ENCODE measurements at regions not wholly inside any gene's neighbourhood (a gene's known extent, or its start where the extent isn't known, plus 50 kb on each side); places are given as distances from the start of the nearest gene placed in this dataset.

DNA sequence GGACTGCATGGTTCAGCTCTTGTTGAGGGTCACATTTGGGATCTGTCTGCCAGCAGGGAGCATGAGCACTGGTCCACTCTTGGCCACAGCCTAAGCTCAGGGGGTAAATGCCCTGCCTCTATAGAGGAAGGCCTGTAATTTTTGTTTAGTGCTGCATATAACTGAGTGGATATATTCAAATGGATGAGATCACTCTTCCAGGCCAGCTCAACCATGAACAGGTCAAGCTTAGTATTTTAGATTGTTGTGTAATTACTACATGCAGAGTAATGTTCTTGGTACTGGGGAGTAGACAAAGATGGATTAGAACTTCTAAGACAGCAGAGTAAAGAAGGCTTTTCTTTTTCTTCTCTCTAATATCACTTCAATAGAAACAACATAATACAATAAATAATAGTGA, 376.9 kb downstream of the GPATCH2 start:
- Histone ChIP-seq H3K9me3 (ENCODE audit: control insufficient read depth in 1 of 2, low read length in 2 of 2) (peaks cover 0 to 2% of the 10 kb centered on the region in 2 donors), H3K4me3 (ENCODE audit: low read depth in 1 of 2, low read length in 2 of 2) (no peak overlapping the region), H3K27ac (ENCODE audit: low read length) (no peak overlapping the region)

DNA sequence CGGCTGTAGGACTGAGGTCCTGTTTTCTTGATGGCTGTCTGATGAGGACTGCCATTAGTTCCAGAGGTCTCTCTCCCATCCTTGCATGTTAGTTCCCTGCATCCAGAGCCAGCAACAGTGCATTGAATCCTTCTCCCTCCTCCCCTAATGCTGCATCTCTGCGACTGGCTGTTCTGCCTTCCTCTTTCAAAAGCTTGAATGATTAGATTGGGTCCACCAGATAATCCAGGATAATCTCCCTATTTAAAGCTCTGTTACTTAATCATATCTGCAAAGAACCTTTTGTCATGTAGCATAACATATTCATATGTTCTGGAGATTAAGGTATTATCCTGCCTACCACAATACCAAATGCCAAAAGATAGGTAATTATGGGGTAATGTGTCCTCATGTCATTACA, 377.5 kb downstream of the GPATCH2 start:
- Histone ChIP-seq H3K4me1 (ENCODE audit: control insufficient read depth in 1 of 2, insufficient read depth in 2 of 2, low read length in 2 of 2) (no peaks in the 10 kb centered on the region), H3K27me3 (ENCODE audit: low read depth, low read length) (no peaks in the 10 kb centered on the region), H3K36me3 (ENCODE audit: control insufficient read depth in 1 of 2, insufficient read depth in 2 of 2, low read length in 2 of 2) (no peaks in the 10 kb centered on the region), H3K27ac (ENCODE audit: low read length) (no peak overlapping the region), H3K4me3 (ENCODE audit: low read depth in 1 of 2, low read length in 2 of 2) (no peak overlapping the region), H3K9me3 (ENCODE audit: control insufficient read depth in 1 of 2, low read length in 2 of 2) (peaks cover 0 to 2% of the 10 kb centered on the region in 2 donors)

More for the DNA sequence above, 376.9 kb downstream of the GPATCH2 start:
- Histone ChIP-seq H3K36me3 (ENCODE audit: control insufficient read depth in 1 of 2, insufficient read depth in 2 of 2, low read length in 2 of 2) (no peaks in the 10 kb centered on the region), H3K27me3 (ENCODE audit: low read depth, low read length) (no peaks in the 10 kb centered on the region), H3K4me1 (ENCODE audit: control insufficient read depth in 1 of 2, insufficient read depth in 2 of 2, low read length in 2 of 2) (no peaks in the 10 kb centered on the region)

DNA sequence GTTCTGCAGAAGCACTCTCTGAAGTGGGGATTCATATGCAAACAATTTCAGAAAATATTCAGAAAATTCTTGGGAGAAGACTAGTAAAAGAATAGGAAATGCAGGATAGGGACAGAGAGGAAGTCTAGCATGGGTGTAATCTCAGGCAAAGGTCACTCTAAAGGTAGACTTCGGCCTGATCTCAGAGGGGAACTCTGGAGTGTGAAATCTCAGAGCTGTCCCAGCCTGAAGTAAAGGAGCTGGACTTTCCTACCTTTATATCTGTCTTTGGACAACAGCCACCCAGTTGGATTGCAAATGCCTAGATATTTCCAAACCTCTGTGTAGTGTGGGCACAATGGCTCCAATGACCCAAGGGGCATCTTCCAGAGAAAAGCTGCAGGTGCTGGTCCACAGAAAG, 379.8 kb downstream of the GPATCH2 start:
- no peaks in the 10 kb centered on the region for H3K4me1 ChIP-seq (ENCODE audit: control insufficient read depth in 1 of 2, insufficient read depth in 2 of 2, low read length in 2 of 2)
- no peaks in the 10 kb centered on the region for H3K9me3 ChIP-seq (ENCODE audit: control insufficient read depth in 1 of 2, low read length in 2 of 2)
- H3K4me3 ChIP-seq (ENCODE audit: low read depth in 1 of 2, low read length in 2 of 2), result no peak overlapping the region
- no peaks in the 10 kb centered on the region for H3K36me3 ChIP-seq (ENCODE audit: control insufficient read depth in 1 of 2, insufficient read depth in 2 of 2, low read length in 2 of 2)
- H3K27ac ChIP-seq (ENCODE audit: low read length), result no peak overlapping the region
- no peaks in the 10 kb centered on the region for H3K27me3 ChIP-seq (ENCODE audit: low read depth, low read length)

DNA sequence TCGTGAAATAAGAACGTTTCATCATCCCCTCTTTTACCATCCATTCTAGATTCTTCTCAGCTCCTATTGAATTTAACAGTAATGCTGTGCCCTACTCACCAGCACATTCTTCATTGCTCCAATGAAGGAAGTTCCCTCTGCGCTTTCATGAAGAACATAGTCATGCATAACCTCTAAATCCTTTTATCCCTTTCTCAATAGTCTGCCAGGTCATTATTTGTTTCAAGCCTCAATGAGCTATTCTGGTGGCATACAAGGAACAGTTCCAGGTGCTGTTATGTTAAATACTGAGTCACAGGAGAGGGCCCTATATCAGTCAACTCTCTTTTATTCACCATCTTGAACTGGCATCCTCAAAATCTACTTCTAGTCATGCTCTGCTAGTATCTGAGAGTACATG, 381.0 kb downstream of the GPATCH2 start:
- Histone ChIP-seq H3K4me3 (ENCODE audit: low read depth in 1 of 2, low read length in 2 of 2) (no peak overlapping the region), H3K27me3 (ENCODE audit: low read depth, low read length) (no peaks in the 10 kb centered on the region), H3K4me1 (ENCODE audit: control insufficient read depth in 1 of 2, insufficient read depth in 2 of 2, low read length in 2 of 2) (no peaks in the 10 kb centered on the region), H3K27ac (ENCODE audit: low read length) (no peak overlapping the region), H3K36me3 (ENCODE audit: control insufficient read depth in 1 of 2, insufficient read depth in 2 of 2, low read length in 2 of 2) (no peaks in the 10 kb centered on the region), H3K9me3 (ENCODE audit: control insufficient read depth in 1 of 2, low read length in 2 of 2) (no peaks in the 10 kb centered on the region)

DNA sequence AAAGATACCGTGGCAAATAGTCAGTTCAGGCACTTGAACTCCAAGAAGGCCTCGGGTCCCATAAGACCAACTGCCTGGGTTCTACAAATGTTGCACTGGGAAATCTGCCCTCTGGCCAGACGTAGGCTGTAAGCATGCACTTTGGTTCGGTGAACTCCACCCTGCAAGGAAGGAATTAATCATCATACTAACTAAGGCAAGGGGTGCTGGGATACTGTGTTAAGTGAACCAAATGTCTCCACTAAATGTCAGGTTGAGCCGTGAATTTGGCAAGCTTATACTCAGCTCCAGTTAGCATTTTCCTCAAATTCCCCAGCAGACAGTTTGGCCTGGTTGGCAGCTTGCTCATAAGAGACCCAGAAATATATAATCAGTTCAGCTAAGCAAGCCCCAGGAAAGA, 385.9 kb downstream of the GPATCH2 start:
- H3K36me3 ChIP-seq (ENCODE audit: control insufficient read depth in 1 of 2, insufficient read depth in 2 of 2, low read length in 2 of 2), result no peaks in the 10 kb centered on the region
- no peak overlapping the region for H3K27ac ChIP-seq (ENCODE audit: low read length)
- H3K4me1 ChIP-seq (ENCODE audit: control insufficient read depth in 1 of 2, insufficient read depth in 2 of 2, low read length in 2 of 2), result no peaks in the 10 kb centered on the region
- no peaks in the 10 kb centered on the region for H3K27me3 ChIP-seq (ENCODE audit: low read depth, low read length)
- H3K9me3 ChIP-seq (ENCODE audit: control insufficient read depth in 1 of 2, low read length in 2 of 2), result no peaks in the 10 kb centered on the region
- no peak overlapping the region for H3K4me3 ChIP-seq (ENCODE audit: low read depth in 1 of 2, low read length in 2 of 2)

DNA sequence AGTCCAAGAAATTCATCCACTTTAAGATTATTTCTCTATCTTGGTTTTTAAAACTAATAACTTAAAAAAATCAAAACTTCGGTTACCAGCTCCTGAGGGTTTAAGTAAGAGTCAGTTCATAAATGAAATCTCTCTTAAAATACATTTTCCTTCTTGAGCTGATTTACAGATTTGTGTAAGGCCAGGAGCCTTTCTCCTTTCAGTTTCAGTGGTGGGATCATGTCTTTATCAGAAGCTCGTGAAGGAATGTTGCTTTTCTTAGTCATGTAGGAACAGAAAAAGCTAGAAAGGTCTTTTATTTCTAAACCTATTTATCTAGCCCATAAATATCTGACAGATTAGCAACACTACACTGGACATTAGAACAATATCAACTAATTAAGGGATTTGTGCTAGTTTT, 390.2 kb downstream of the GPATCH2 start:
- Histone ChIP-seq H3K27ac (ENCODE audit: low read length) (no peak overlapping the region), H3K4me1 (ENCODE audit: control insufficient read depth in 1 of 2, insufficient read depth in 2 of 2, low read length in 2 of 2) (no peaks in the 10 kb centered on the region), H3K36me3 (ENCODE audit: control insufficient read depth in 1 of 2, insufficient read depth in 2 of 2, low read length in 2 of 2) (no peaks in the 10 kb centered on the region), H3K27me3 (ENCODE audit: low read depth, low read length) (no peaks in the 10 kb centered on the region), H3K9me3 (ENCODE audit: control insufficient read depth in 1 of 2, low read length in 2 of 2) (no peaks in the 10 kb centered on the region), H3K4me3 (ENCODE audit: low read depth in 1 of 2, low read length in 2 of 2) (no peak overlapping the region)

DNA sequence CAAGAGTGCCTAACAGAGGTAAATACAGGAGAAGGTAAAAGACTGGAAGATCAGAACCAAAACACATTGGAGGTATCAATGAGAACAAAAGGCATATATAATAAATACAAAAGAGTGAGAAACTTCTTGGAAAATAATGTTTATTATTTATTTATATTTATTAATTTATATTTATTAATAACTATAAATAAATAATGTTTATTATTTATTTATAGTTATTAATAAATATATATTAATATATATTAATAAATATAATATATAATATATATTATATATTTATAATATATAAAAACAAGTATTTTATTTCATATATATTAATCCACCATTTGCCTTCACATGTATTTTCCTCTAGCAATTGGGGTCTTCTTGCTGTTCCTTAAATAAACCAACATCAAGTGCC, 391.9 kb downstream of the GPATCH2 start:
- H3K36me3 ChIP-seq (ENCODE audit: control insufficient read depth in 1 of 2, insufficient read depth in 2 of 2, low read length in 2 of 2), result no peaks in the 10 kb centered on the region
- no peaks in the 10 kb centered on the region for H3K9me3 ChIP-seq (ENCODE audit: control insufficient read depth in 1 of 2, low read length in 2 of 2)
- no peak overlapping the region for H3K4me3 ChIP-seq (ENCODE audit: low read depth in 1 of 2, low read length in 2 of 2)
- no peaks in the 10 kb centered on the region for H3K27me3 ChIP-seq (ENCODE audit: low read depth, low read length)
- no peak overlapping the region for H3K27ac ChIP-seq (ENCODE audit: low read length)
- H3K4me1 ChIP-seq (ENCODE audit: control insufficient read depth in 1 of 2, insufficient read depth in 2 of 2, low read length in 2 of 2), result no peaks in the 10 kb centered on the region

DNA sequence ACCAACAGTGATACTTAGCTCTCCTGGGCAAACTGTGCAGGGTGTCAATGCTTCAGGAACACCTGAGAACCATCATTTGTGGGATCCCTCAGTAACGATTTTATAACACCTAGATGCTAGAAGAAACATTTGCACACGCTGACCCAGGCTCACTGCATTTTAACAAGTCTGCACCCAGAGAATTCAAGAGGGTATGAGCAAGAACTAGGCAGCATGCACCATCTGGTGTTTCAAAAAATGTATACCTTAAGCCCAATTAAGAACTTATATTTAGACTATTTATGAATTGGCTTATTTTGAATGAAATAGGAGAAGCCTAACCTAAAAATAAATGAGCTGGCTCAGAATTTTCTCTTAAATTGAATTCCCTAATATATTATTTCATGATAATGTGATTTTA, 400.5 kb downstream of the GPATCH2 start:
- Histone ChIP-seq H3K27me3 (ENCODE audit: low read depth, low read length) (no peaks in the 10 kb centered on the region), H3K36me3 (ENCODE audit: control insufficient read depth in 1 of 2, insufficient read depth in 2 of 2, low read length in 2 of 2) (no peaks in the 10 kb centered on the region), H3K9me3 (ENCODE audit: control insufficient read depth in 1 of 2, low read length in 2 of 2) (no peaks in the 10 kb centered on the region), H3K27ac (ENCODE audit: low read length) (no peak overlapping the region), H3K4me1 (ENCODE audit: control insufficient read depth in 1 of 2, insufficient read depth in 2 of 2, low read length in 2 of 2) (peaks cover 0 to 3% of the 10 kb centered on the region in 2 donors), H3K4me3 (ENCODE audit: low read depth in 1 of 2, low read length in 2 of 2) (no peak overlapping the region)

DNA sequence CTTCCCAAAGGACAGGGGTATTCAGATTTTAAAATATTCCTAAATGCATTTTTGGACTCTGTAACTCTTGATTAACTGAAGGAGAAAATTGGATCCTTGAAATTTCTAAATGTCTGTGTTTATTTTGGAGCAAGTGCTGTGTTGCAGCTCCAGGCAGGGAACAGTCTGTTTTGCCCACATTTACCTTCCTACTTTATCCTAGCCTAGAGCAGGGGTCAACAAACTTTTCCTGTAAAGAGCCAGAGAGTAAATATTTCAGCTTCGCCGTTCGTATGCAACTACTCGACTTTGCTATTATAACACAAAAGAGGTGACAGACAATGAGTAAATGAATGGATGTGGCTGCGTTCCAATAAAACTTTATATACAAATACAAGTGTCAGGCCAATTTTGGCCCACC, 402.2 kb downstream of the GPATCH2 start:
- Histone ChIP-seq H3K27ac (ENCODE audit: low read length) (no peak overlapping the region), H3K4me1 (ENCODE audit: control insufficient read depth in 1 of 2, insufficient read depth in 2 of 2, low read length in 2 of 2) (peaks cover 0 to 3% of the 10 kb centered on the region in 2 donors), H3K36me3 (ENCODE audit: control insufficient read depth in 1 of 2, insufficient read depth in 2 of 2, low read length in 2 of 2) (no peaks in the 10 kb centered on the region), H3K9me3 (ENCODE audit: control insufficient read depth in 1 of 2, low read length in 2 of 2) (no peaks in the 10 kb centered on the region), H3K4me3 (ENCODE audit: low read depth in 1 of 2, low read length in 2 of 2) (no peak overlapping the region), H3K27me3 (ENCODE audit: low read depth, low read length) (no peaks in the 10 kb centered on the region)

DNA sequence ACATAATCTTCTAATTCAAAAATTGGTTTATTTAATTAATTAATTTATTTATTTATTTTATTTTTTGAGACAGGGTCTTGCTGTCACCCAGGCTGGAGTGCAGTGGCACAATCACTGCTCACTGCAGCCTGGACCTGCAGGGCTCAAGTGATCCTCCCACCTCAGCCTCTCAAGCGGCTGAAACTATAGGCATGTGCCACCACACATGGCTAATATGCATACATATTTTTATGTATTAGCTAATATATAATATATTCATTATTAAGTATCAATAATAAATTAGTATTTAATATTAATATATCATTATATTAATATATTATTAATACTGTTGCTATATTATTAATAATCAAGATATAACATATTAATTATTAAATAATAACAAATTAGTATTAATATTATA, 406.7 kb downstream of the GPATCH2 start:
- Histone ChIP-seq H3K4me3 (ENCODE audit: low read depth in 1 of 2, low read length in 2 of 2) (no peak overlapping the region), H3K36me3 (ENCODE audit: control insufficient read depth in 1 of 2, insufficient read depth in 2 of 2, low read length in 2 of 2) (no peaks in the 10 kb centered on the region), H3K27ac (ENCODE audit: low read length) (no peak overlapping the region), H3K27me3 (ENCODE audit: low read depth, low read length) (no peaks in the 10 kb centered on the region), H3K4me1 (ENCODE audit: control insufficient read depth in 1 of 2, insufficient read depth in 2 of 2, low read length in 2 of 2) (peaks cover 0 to 3% of the 10 kb centered on the region in 2 donors), H3K9me3 (ENCODE audit: control insufficient read depth in 1 of 2, low read length in 2 of 2) (no peaks in the 10 kb centered on the region)

DNA sequence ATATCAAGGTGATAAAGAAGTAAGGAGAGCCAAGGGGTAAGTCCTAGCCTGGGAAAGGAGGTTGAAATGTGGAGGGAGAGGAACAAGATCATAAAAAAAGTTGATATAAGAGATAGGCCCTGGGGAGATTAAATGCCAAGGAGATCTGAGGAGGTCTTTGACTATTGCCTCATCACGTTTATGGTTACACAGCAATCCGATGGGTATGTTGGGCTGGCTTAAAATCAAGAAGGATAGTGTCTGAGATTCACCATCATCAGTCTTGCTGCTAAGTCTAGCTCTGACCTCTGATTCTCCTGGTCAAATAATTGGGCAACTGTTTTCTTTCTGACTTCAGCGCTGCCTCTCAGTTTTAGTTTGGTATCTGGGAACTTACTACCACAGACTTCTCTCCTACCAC, 416.3 kb downstream of the GPATCH2 start:
- H3K4me3 ChIP-seq (ENCODE audit: low read depth in 1 of 2, low read length in 2 of 2), result no peak overlapping the region
- no peaks in the 10 kb centered on the region for H3K27me3 ChIP-seq (ENCODE audit: low read depth, low read length)
- no peaks in the 10 kb centered on the region for H3K4me1 ChIP-seq (ENCODE audit: control insufficient read depth in 1 of 2, insufficient read depth in 2 of 2, low read length in 2 of 2)
- no peaks in the 10 kb centered on the region for H3K36me3 ChIP-seq (ENCODE audit: control insufficient read depth in 1 of 2, insufficient read depth in 2 of 2, low read length in 2 of 2)
- H3K9me3 ChIP-seq (ENCODE audit: control insufficient read depth in 1 of 2, low read length in 2 of 2), result no peaks in the 10 kb centered on the region
- H3K27ac ChIP-seq (ENCODE audit: low read length), result no peak overlapping the region

DNA sequence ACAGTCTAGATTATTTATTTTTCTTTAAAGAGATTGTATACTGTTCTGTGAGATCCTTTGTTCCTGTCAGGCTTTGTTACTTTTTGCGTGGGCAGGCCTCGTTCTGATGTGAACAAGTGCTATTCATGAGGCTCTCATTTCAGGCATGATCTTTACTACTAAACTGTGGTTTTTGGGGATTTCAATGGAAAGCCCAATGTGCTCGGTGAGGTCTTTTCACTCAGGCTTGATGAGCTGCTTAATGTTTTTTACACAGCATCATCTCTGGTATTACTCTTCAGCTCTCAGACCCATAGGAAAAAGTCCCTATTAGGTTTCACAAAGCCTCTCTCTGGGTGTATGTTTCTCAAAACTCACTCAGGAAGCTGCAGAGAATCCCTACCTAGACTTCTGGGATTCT, 419.4 kb downstream of the GPATCH2 start:
- no peak overlapping the region for H3K4me3 ChIP-seq (ENCODE audit: low read depth in 1 of 2, low read length in 2 of 2)
- H3K27me3 ChIP-seq (ENCODE audit: low read depth, low read length), result no peaks in the 10 kb centered on the region
- H3K9me3 ChIP-seq (ENCODE audit: control insufficient read depth in 1 of 2, low read length in 2 of 2), result peaks cover 0 to 4% of the 10 kb centered on the region in 2 donors
- no peaks in the 10 kb centered on the region for H3K4me1 ChIP-seq (ENCODE audit: control insufficient read depth in 1 of 2, insufficient read depth in 2 of 2, low read length in 2 of 2)
- H3K27ac ChIP-seq (ENCODE audit: low read length), result no peak overlapping the region
- no peaks in the 10 kb centered on the region for H3K36me3 ChIP-seq (ENCODE audit: control insufficient read depth in 1 of 2, insufficient read depth in 2 of 2, low read length in 2 of 2)

All from muscle layer of duodenum (tissue), 2 donors.